Liver (tissue), 8 donors: ENCODE measurements at regions not wholly inside any gene's neighbourhood (a gene's known extent, or its start where the extent isn't known, plus 50 kb on each side); places are given as distances from the start of the nearest gene placed in this dataset.

ENCODE experiments used
- DNase-seq: peaks from one replicate; pipeline ENCODE4 v3.0.0-alpha.2; 2017; ENCODE audit warnings: low spot score
- H3K27ac ChIP-seq, 2 donors: one replicate each; pipeline ENCODE4 v1.7.0; 2013; ENCODE audit warnings: inconsistent platforms in 2 of 2, low read length in 2 of 2, control low read depth in 1 of 2, low read depth in 1 of 2, mild to moderate bottlenecking in 1 of 2
- H3K27me3 ChIP-seq, 4 donors: one replicate each; pipeline versions ENCODE4 v1.6.1 to v1.7.0; 2013; ENCODE audit warnings: low read length in 3 of 4, inconsistent platforms in 1 of 4, mild to moderate bottlenecking in 1 of 4, moderate library complexity in 1 of 4; ENCODE audit not compliant: control insufficient read depth in 4 of 4, insufficient read depth in 4 of 4
- H3K36me3 ChIP-seq, 4 donors: one replicate each; pipeline versions ENCODE4 v1.6.1 to v1.7.0; 2013; ENCODE audit warnings: low read length in 3 of 4, mild to moderate bottlenecking in 3 of 4, low read depth in 1 of 4, moderate library complexity in 1 of 4; ENCODE audit not compliant: control insufficient read depth in 4 of 4, insufficient read depth in 3 of 4
- H3K4me1 ChIP-seq, 4 donors: one replicate each; pipeline versions ENCODE4 v1.6.1 to v1.7.0; 2013; ENCODE audit warnings: low read length in 3 of 4, mild to moderate bottlenecking in 3 of 4, moderate library complexity in 1 of 4; ENCODE audit not compliant: control insufficient read depth in 4 of 4, insufficient read depth in 4 of 4
- H3K4me3 ChIP-seq, 3 donors: one replicate each; pipeline versions ENCODE4 v1.6.1 to v1.7.0; 2013; ENCODE audit warnings: low read length in 3 of 3, control low read depth in 1 of 3, low read depth in 1 of 3, mild to moderate bottlenecking in 1 of 3
- H3K9ac ChIP-seq, 2 donors: one replicate each; pipeline ENCODE4 v1.7.0; 2013; ENCODE audit warnings: low read length in 2 of 2, mild to moderate bottlenecking in 2 of 2, moderate library complexity in 2 of 2, control low read depth in 1 of 2, low read depth in 1 of 2
- H3K9me3 ChIP-seq, 4 donors: one replicate each; pipeline versions ENCODE4 v1.6.1 to v1.7.0; 2013; ENCODE audit warnings: low read length in 3 of 4; ENCODE audit not compliant: control insufficient read depth in 4 of 4
- ATF3 ChIP-seq: IDR thresholded peaks from 2 replicates; pipeline ENCODE4 v1.6.1; 2016; ENCODE audit warnings: antibody characterized with exemption
- CTCF ChIP-seq: fragments of 150-350 bp; IDR thresholded peaks from 2 replicates; pipeline ENCODE4 v1.5.1; 2017; ENCODE audit warnings: improper control_type of control experiment, low read depth, low read length; ENCODE audit not compliant: missing input control
- EGR1 ChIP-seq, 2 donors: IDR thresholded peaks; 2 replicates each; pipeline ENCODE4 v1.6.1; 2016 to 2018; ENCODE audit warnings: antibody characterized with exemption in 2 of 2, low read depth in 2 of 2
- FOXA2 ChIP-seq: IDR thresholded peaks from 2 replicates; pipeline ENCODE4 v1.6.1; 2016; ENCODE audit warnings: antibody characterized with exemption
- GABPA ChIP-seq, 2 donors: IDR thresholded peaks in 1 of 2; conservative IDR thresholded peaks in 1 of 2; 2 replicates each; pipeline ENCODE4 v1.6.1; 2016; ENCODE audit warnings: antibody characterized with exemption in 2 of 2, mild to moderate bottlenecking in 1 of 2, moderate library complexity in 1 of 2
- HNF4A ChIP-seq, 2 donors: conservative IDR thresholded peaks; 2 replicates each; pipeline ENCODE4 v1.6.1; 2016; ENCODE audit warnings: antibody characterized with exemption in 2 of 2, mild to moderate bottlenecking in 2 of 2
- MAX ChIP-seq: IDR thresholded peaks from 2 replicates; pipeline ENCODE4 v1.6.1; 2016; ENCODE audit warnings: antibody characterized with exemption
- NR2F2 ChIP-seq: IDR thresholded peaks from 2 replicates; pipeline ENCODE4 v1.6.1; 2016; ENCODE audit warnings: antibody characterized with exemption
- RAD21 ChIP-seq, 2 donors: IDR thresholded peaks; 2 replicates each; pipeline ENCODE4 v1.6.1; 2016; ENCODE audit warnings: antibody characterized with exemption in 2 of 2, mild to moderate bottlenecking in 2 of 2
- REST ChIP-seq: IDR thresholded peaks from 2 replicates; pipeline ENCODE4 v1.6.1; 2016; ENCODE audit warnings: antibody characterized with exemption, mild to moderate bottlenecking
- RXRA ChIP-seq, 2 donors: IDR thresholded peaks; 2 replicates each; pipeline ENCODE4 v1.6.1; 2017 to 2018; ENCODE audit warnings: antibody characterized with exemption in 2 of 2, mild to moderate bottlenecking in 1 of 2
- SP1 ChIP-seq: IDR thresholded peaks from 2 replicates; pipeline ENCODE4 v1.6.1; 2018; ENCODE audit warnings: antibody characterized with exemption, mild to moderate bottlenecking
- TAF1 ChIP-seq: conservative IDR thresholded peaks from 2 replicates; pipeline ENCODE4 v1.6.1; 2016; ENCODE audit warnings: antibody characterized with exemption, mild to moderate bottlenecking
- ZBTB33 ChIP-seq: IDR thresholded peaks from 2 replicates; pipeline ENCODE4 v1.6.1; 2016; ENCODE audit warnings: antibody characterized with exemption
- WGBS: extraction: QIAGEN DNeasy Blood & Tissue Kit; methylation state at CpG from one replicate; pipeline ENCODE4 v1.1.7; 2013; 5-methylcytosine and 5-hydroxymethylcytosine counted together
- donor health status: healthy.
- donor health status: healthy.
- donor health status: healthy.
- donor health status: healthy.
- donor health status: healthy.

GRCh38 chr3:1969281-1969680 is 129.4 kb upstream of the CNTN4 start:
- H3K4me1 ChIP-seq = no peaks in the 10 kb centered on the region
- TF ChIP-seq CTCF (no peak), EGR1 (IDR thresholded peaks at IDR 0.05; ENCODE audit: low read depth in 2 of 2) (no peak), ZBTB33 (no peak)
- H3K36me3 ChIP-seq = no peaks in the 10 kb centered on the region
- DNase-seq = no peak
- no peaks in the 10 kb centered on the region for H3K9me3 ChIP-seq
- H3K9ac ChIP-seq = no peak overlapping the region
- 39% methylated on average over 2 of the region's 2 CpGs for WGBS
- H3K27me3 ChIP-seq = no peaks in the 10 kb centered on the region
- H3K4me3 ChIP-seq = no peak overlapping the region
- H3K27ac ChIP-seq = no peak overlapping the region

GRCh38 chr3:1971780-1972179 is 126.9 kb upstream of the CNTN4 start:
- Histone ChIP-seq H3K36me3 (no peaks in the 10 kb centered on the region), H3K4me1 (no peaks in the 10 kb centered on the region), H3K9me3 (no peaks in the 10 kb centered on the region), H3K27ac (no peak overlapping the region), H3K9ac (no peak overlapping the region), H3K27me3 (no peaks in the 10 kb centered on the region), H3K4me3 (no peak overlapping the region)
- TF ChIP-seq TAF1 (no peak), EGR1 (IDR thresholded peaks at IDR 0.05; ENCODE audit: low read depth in 2 of 2) (no peak), RAD21 (IDR thresholded peaks at IDR 0.05) (no peak), MAX (no peak), GABPA (IDR thresholded peaks at IDR 0.05 in 1 of 2, conservative IDR thresholded peaks at IDR 0.05 in 1 of 2) (no peak), REST (no peak), NR2F2 (no peak), HNF4A (conservative IDR thresholded peaks at IDR 0.05) (no peak), ATF3 (no peak), SP1 (no peak), CTCF (no peak), FOXA2 (no peak), ZBTB33 (no peak), RXRA (IDR thresholded peaks at IDR 0.05) (no peak)
- WGBS = 41% methylated on average over 1 of the region's 1 CpG
- no peak for DNase-seq
